NCI-H748 (cell line): ENCODE measurements at regions not wholly inside any gene's neighbourhood (a gene's known extent, or its start where the extent isn't known, plus 50 kb on each side); places are given as distances from the start of the nearest gene placed in this dataset.
"Not testable (repeated sequence)": the region's sequence is repeated elsewhere in the genome, so short reads cannot be mapped to it uniquely, and the experiment has no call there.

Experiments
- DNase-seq: peaks from one replicate; lab custom pipeline; 2025; ENCODE audit not compliant: unreplicated experiment; lab: John Stamatoyannopoulos, UW

- DNase-seq, result not testable (repeated sequence)
Observed at GRCh38 chr7:67358738-67359137, 362.1 kb downstream of the TYW1 start.

DNA sequence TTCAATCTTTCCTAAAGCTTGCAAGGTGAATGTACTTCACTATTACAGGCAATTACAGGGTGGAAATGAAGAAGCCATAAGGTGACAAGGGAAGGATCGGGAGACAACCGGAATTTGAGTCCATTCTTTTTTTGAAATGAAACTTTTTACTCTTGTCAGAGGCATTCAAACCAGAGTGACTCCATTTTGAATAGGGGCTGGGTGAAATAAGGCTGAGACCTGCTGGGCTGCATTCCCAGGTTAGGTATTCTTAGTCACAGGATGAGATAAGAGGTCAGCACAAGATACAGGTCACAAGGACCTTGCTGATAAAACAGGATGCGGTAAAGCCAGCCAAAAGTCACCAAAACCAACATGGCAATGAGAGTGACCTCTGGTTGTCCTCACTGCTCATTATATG, 363.3 kb downstream of the TYW1 start:
- no peak for DNase-seq

DNA sequence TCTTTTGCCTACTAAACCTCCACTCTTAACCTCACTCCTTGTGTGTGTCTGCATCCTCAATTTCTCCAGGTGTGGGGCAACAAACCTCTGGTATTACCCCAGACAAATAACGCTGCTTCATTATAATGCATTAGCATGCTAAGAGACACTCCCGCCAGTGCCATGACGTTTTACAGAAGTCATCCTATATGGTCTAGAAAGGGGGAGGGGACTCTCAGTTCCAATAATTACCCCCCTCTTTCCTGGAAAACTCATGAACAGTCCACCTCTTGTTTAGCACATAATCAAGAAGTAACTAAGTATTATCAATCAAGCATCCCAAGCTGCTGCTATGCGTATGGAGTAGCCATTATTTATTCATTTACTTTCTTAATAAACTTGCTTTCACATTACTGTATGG, 364.5 kb downstream of the TYW1 start:
- no peak for DNase-seq

- DNase-seq, result no peak
Observed at GRCh38 chr7:67364441-67365017, 367.9 kb downstream of the TYW1 start.

DNA sequence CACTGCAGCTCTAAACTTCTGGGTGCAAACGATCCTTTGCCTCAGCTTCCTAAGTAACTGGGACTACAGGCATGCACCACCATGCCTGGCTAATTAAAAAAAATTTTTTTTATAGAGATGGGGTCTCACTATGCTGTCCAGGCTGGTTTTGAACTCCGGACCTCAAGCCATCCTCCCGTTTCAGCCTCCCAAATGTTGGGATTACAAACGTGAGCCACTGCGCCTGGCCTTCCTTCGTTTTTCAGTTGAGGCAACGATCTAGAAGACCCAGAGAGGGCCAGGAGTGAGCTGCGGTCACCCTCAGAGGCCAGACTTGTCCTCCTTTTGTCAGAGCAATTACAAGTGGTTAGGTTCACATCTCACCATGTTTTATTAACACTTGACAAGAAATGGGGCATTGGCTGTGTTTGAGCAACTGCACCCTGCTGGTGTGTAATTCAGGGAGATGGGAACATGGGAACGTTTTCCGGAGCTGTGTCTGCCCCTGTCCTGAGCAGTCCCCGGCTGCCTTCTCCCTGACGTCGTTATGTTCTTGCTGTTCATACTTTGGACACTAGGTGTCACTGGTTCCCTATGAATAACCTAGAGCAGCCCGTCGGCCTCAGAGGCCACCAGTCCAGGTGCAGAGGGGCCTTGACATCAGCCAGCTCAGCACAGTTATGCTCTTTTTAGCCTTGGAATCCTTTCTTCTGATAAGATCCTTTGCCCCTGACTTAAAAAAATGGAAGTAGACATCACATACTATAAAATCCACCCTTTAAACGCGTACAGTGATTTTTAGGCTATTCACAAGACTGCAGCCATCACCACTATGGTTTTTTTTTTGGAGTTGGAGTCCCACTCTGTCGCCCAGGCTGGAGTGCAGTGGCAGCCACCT, 375.0 kb downstream of the TYW1 start:
- DNase-seq, result peak; percentile 80

DNA sequence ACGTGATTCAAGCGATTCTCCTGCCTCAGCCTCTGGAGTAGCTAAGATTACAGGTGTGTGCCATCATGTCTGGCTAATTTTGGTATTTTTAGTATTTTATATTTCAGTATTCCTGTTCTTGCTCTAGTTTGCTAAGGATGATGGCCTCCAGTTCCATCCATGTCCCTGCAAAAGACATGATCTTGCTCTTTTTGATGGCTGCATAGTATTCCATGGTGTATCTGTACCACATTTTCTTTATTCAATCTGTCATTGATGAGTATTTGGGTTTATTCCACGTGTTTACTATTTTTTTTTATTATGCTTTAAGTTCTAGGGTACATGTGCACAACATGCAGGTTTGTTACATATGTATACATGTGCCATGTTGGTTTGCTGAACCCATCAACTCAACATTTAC, 376.8 kb downstream of the TYW1 start:
- DNase-seq, result not testable (repeated sequence)

DNA sequence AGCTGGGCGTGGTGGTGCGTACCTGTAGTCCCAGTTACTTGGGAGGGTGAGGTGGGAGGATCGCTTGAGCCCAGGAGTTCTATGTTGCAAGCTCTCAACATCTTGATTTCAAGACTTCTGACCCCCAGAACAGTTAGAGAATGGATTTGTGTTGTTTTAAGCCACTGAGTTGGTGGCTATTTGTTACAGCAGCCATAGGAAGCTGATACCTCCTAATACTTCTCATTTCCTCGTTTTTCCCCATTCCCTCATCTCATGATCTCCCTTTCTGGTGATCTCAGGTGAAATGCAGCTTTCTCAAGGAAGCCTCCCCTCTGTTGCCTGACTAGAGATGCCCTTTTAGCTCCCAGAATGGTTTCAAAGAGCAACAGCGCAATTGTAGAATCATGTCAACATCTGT, 378.8 kb downstream of the TYW1 start:
- no peak for DNase-seq

GRCh38 chr7:67377939-67378862, 381.6 kb downstream of the TYW1 start:
- DNase-seq, result peak; percentile 80

DNA sequence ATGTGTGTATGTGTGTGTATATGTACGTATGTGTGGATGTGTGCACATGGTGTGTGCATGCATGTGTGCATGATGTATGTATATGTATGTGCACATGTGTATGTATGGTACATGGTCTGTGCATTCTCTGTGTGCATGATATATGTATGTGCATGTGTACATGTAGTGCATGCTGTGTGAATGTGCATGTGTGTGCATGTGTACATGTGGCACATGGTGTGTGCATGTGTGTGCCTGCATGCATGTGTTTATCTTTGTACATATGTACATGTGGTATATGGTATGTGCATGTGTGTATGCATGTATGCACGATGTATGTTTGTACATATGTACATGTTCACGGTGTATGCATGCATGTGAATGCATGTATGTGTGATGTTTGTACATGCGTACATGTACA, 383.7 kb downstream of the TYW1 start:
- no peak for DNase-seq

DNA sequence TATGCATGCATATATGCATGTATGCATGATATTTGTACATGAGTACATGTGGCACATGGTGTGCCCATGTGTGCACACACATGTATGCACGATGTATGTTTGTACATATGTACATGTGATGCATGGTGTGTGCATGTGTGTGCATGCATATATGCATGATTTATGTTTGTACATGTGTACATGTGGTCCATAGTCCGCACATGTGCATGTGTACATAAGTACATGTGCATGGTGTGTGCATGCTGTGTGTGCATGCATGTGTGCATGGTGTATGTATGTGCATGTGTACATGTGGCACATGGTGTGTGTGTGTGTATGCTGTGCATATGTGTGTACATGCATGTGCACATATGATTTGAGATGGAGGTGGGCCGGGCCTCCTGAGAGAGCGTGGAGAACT, 384.2 kb downstream of the TYW1 start:
- DNase-seq, result no peak

DNA sequence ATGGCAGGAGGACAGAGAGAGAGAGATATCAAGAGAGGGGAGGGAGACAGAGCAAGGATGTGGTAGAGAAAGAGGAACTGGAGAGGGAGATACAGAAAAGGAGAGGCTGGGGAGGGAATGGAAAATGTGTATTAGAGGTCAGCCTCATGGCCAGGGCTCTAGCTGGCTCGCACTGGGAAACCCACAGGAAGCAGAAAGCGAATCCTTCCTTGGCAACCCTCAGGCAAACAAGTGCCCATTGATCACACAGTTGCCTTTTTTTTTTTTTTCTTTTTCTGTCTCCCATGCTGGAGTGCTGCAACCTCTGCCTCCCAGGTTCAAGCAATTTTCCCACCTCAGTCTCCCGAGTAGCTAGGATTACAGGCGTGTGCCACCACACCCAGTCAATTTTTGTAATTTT, 391.2 kb downstream of the TYW1 start:
- DNase-seq, result no peak

GRCh38 chr7:67391168-67391567, 394.5 kb downstream of the TYW1 start:
- no peak for DNase-seq

GRCh38 chr7:67392596-67393438, 396.2 kb downstream of the TYW1 start:
- peak; percentile 77 for DNase-seq

- DNase-seq, result no peak
Observed at GRCh38 chr7:67393903-67394302, 397.3 kb downstream of the TYW1 start.

DNA sequence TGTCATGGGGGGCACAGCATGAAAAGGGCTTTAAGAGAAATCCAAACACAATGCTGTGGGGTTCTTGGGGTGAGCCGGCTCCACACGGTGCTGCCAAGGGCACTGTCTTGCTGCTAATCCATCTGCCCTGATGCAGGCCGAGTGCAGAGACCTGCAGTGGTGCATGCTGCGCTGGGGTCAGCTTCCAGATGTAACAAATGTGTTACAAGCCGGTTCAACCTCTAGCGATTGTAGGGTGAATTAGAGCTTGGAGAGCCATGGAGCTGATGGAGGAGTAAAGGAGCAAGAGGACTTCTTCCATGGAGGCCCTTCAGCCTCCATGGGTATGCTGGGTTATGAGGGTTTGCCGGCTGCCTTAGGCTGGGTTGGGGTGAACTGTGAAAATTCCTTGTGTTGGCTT, 402.3 kb downstream of the TYW1 start:
- no peak for DNase-seq

- DNase-seq, result no peak
Observed at GRCh38 chr7:67401492-67401891, 404.9 kb downstream of the TYW1 start.

DNA sequence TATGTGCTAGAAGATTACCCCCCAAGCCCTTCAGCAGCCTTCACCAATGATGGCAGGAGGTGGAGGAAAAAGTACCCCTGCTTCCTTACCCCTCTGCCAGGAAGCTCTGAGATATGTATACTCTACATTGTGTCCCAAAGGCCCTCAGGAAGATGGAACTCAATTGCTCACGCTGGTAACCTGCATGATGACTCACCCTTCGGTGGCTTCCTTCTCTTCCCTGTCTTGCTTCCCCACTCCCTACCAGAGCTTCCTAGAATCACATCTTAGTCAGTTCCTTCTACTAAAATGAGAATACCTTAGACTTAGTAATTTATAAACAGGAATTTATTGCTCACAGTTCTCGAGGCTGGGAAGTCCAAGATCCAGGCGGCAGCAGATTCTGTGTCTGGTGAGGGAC, 405.6 kb downstream of the TYW1 start:
- no peak for DNase-seq

GRCh38 chr7:67406976-67407375, 410.3 kb downstream of the TYW1 start:
- DNase-seq, result no peak

- no peak for DNase-seq
Observed at GRCh38 chr7:67407392-67408071, 410.9 kb downstream of the TYW1 start.

DNA sequence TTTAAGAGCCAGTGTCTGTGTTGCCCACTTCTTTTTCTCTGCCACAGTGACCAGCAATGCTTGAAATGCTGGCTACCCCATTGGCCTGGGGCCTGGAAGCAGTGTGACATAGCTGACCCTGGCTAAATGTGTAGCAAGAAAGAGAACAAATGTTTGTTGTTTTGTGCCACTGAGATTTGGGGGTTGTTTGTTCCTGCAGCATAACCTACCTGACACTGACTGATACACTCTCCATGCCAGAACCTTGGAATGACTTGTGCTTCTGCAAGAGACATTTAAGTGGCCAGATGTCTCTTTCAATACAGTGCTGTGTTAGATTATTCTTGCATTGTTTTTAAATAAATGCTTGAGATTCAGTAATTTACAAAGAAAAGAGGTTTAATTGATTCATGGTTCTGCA, 411.5 kb downstream of the TYW1 start:
- DNase-seq, result no peak
